ENCODE measurements at regions not wholly inside any gene's neighbourhood (a gene's known extent, or its start where the extent isn't known, plus 50 kb on each side); places are given as distances from the start of the nearest gene placed in this dataset.
"Not testable (repeated sequence)": the region's sequence is repeated elsewhere in the genome, so short reads cannot be mapped to it uniquely, and the experiment has no call there.

- DNase-seq, result no peak
Measured at GRCh38 chr5:97545886-97546535, 363.0 kb upstream of the RIOK2 start.

GRCh38 chr5:97547430-97547829 lies 364.4 kb upstream of the RIOK2 start:
- no peak for DNase-seq

GRCh38 chr5:97547999-97548738 lies 365.1 kb upstream of the RIOK2 start:
- no peak for DNase-seq

- DNase-seq, result no peak
Measured at GRCh38 chr5:97548739-97549080, 365.7 kb upstream of the RIOK2 start.

GRCh38 chr5:97549496-97549895 lies 366.4 kb upstream of the RIOK2 start:
- no peak for DNase-seq

- DNase-seq, result no peak
Measured at GRCh38 chr5:97550164-97550563, 367.1 kb upstream of the RIOK2 start.

GRCh38 chr5:97550818-97551217 lies 367.8 kb upstream of the RIOK2 start:
- no peak for DNase-seq

- no peak for DNase-seq
Measured at GRCh38 chr5:97553604-97554452, 370.8 kb upstream of the RIOK2 start.

- DNase-seq, result no peak
Measured at GRCh38 chr5:97554977-97555643, 372.1 kb upstream of the RIOK2 start.

GRCh38 chr5:97555644-97555981 lies 372.6 kb upstream of the RIOK2 start:
- DNase-seq, result no peak

GRCh38 chr5:97559827-97560598 lies 377.0 kb upstream of the RIOK2 start:
- DNase-seq, result no peak

GRCh38 chr5:97560599-97560993 lies 377.5 kb upstream of the RIOK2 start:
- no peak for DNase-seq

GRCh38 chr5:97563050-97563657 lies 380.1 kb upstream of the RIOK2 start:
- DNase-seq, result no peak

GRCh38 chr5:97568382-97568781 lies 385.3 kb upstream of the RIOK2 start:
- DNase-seq, result no peak

- DNase-seq, result no peak
Measured at GRCh38 chr5:97570242-97570641, 387.2 kb upstream of the RIOK2 start.

- no peak for DNase-seq
Measured at GRCh38 chr5:97575322-97575721, 392.3 kb upstream of the RIOK2 start.

- DNase-seq, result no peak
Measured at GRCh38 chr5:97576956-97577355, 393.9 kb upstream of the RIOK2 start.

GRCh38 chr5:97579977-97580376 lies 396.9 kb upstream of the RIOK2 start:
- not testable (repeated sequence) for DNase-seq

- no peak for DNase-seq
Measured at GRCh38 chr5:97580746-97581145, 397.7 kb upstream of the RIOK2 start.

GRCh38 chr5:97591781-97592180 lies 408.7 kb upstream of the RIOK2 start:
- DNase-seq, result no peak

GRCh38 chr5:97600486-97600885 lies 417.4 kb upstream of the RIOK2 start:
- no peak for DNase-seq

- no peak for DNase-seq
Measured at GRCh38 chr5:97601651-97602050, 418.6 kb upstream of the RIOK2 start.
